ENCODE measurements at regions not wholly inside any gene's neighbourhood (a gene's known extent, or its start where the extent isn't known, plus 50 kb on each side); places are given as distances from the start of the nearest gene placed in this dataset.

DNA sequence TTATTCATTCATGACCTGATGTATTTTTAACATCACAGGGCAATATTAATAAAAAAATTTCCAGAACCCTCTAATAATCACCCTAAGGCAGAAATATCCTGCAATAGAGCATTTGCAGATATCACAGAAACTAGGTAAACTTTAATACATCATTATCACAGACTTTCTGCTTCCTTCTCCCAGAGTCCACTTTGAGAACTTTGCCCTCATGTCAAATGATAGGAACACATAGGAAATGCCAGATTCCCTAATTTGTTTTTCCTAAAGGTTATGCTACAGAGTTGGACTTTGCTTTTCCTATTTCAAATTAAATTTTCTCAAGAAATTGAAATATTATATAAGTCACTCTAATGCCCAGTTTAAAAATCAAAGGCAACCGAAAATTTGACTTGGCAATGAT lies 352.8 kb upstream of the LRP1B start:
- intact Hi-C loops (cut with micrococcal nuclease; ENCODE audit: unreplicated experiment) = no loop called here
- Histone ChIP-seq H3K4me1 (ENCODE audit: insufficient read depth, low read length, poor library complexity, severe bottlenecking) (no peaks in the 10 kb centered on the region), H3K27me3 (replicated peaks; ENCODE audit: insufficient read depth, low read depth, low read length, poor library complexity) (no peaks in the 10 kb centered on the region), H3K27ac (ENCODE audit: low read depth, low read length, poor library complexity, severe bottlenecking) (no peak overlapping the region), H3K9me3 (ENCODE audit: low read depth, low read length, poor library complexity, severe bottlenecking) (no peaks in the 10 kb centered on the region), H3K36me3 (ENCODE audit: insufficient read depth, low read length, poor library complexity, severe bottlenecking) (no peaks in the 10 kb centered on the region), H3K4me3 (ENCODE audit: low read depth, low read length, poor library complexity, severe bottlenecking) (no peak overlapping the region)
- TF ChIP-seq, protein P1, sequence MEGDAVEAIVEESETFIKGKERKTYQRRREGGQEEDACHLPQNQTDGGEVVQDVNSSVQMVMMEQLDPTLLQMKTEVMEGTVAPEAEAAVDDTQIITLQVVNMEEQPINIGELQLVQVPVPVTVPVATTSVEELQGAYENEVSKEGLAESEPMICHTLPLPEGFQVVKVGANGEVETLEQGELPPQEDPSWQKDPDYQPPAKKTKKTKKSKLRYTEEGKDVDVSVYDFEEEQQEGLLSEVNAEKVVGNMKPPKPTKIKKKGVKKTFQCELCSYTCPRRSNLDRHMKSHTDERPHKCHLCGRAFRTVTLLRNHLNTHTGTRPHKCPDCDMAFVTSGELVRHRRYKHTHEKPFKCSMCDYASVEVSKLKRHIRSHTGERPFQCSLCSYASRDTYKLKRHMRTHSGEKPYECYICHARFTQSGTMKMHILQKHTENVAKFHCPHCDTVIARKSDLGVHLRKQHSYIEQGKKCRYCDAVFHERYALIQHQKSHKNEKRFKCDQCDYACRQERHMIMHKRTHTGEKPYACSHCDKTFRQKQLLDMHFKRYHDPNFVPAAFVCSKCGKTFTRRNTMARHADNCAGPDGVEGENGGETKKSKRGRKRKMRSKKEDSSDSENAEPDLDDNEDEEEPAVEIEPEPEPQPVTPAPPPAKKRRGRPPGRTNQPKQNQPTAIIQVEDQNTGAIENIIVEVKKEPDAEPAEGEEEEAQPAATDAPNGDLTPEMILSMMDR (conservative IDR thresholded peaks at IDR 0.05; ENCODE audit: low read depth, low read length) = no peak
- TF ChIP-seq EZH2 (IDR thresholded peaks at IDR 0.05; ENCODE audit: borderline replicate concordance, low read depth, low read length, poor library complexity, severe bottlenecking) = no peak
- POLR2A ChIA-PET (ENCODE audit: low non-redundant PET) = no interaction called here
- no peak for DNase-seq (ENCODE audit: low spot score)
- no TSS peak for BruUV-seq (replicated peaks)
- CTCF ChIA-PET = no interaction called here

DNA sequence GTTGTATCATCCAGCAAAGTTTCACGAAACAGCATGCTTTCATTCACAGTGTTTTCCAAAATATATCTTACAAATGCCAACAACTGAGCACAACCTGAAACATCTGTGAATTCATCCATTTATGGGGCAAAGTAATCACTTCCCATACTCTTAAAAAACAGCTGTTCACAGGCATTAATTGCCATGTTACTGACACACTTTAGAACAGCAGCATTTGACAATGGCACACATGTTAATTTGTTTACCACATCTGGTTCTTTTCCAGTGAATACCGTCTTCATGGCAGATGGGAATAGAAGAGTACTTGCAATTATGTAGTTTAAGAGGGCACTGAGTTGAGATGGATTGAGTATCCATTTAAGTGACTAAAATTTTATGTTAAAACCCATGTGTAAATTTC lies 347.4 kb upstream of the LRP1B start:
- Histone ChIP-seq H3K9me3 (ENCODE audit: low read depth, low read length, poor library complexity, severe bottlenecking) (no peaks in the 10 kb centered on the region), H3K27ac (ENCODE audit: low read depth, low read length, poor library complexity, severe bottlenecking) (no peak overlapping the region), H3K4me1 (ENCODE audit: insufficient read depth, low read length, poor library complexity, severe bottlenecking) (no peaks in the 10 kb centered on the region), H3K36me3 (ENCODE audit: insufficient read depth, low read length, poor library complexity, severe bottlenecking) (no peaks in the 10 kb centered on the region), H3K27me3 (replicated peaks; ENCODE audit: insufficient read depth, low read depth, low read length, poor library complexity) (no peaks in the 10 kb centered on the region), H3K4me3 (ENCODE audit: low read depth, low read length, poor library complexity, severe bottlenecking) (no peak overlapping the region)
- DNase-seq (ENCODE audit: low spot score) = no peak
- POLR2A ChIA-PET (ENCODE audit: low non-redundant PET) = no interaction called here
- intact Hi-C loops (cut with micrococcal nuclease; ENCODE audit: unreplicated experiment) = no loop called here
- BruUV-seq (replicated peaks) = no TSS peak
- CTCF ChIA-PET = no interaction called here
- no peak for TF ChIP-seq EZH2 (IDR thresholded peaks at IDR 0.05; ENCODE audit: borderline replicate concordance, low read depth, low read length, poor library complexity, severe bottlenecking)
- TF ChIP-seq, protein P1 (conservative IDR thresholded peaks at IDR 0.05; ENCODE audit: low read depth, low read length) = no peak

DNA sequence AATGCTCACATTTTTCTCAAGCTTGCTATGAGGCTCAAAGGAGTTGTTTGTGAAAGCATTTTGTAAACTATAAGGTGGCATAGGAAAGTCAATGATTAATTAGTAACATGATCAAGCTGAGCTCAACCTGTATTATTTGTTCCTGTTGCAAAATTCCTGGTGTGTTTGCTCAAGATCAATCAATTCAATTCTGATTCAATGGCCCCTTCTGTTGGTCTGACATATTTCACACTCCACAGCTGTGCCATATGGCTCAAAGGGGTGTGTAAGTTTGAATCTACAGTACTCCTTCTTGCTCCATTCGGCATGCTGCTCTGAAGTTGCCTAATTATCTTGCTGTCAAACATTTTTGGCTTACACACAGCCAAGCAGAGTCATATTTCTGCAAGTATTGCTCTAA lies 341.6 kb upstream of the LRP1B start:
- BruUV-seq (replicated peaks) = no TSS peak
- intact Hi-C loops (cut with micrococcal nuclease; ENCODE audit: unreplicated experiment) = no loop called here
- Histone ChIP-seq H3K4me3 (ENCODE audit: low read depth, low read length, poor library complexity, severe bottlenecking) (no peak overlapping the region), H3K27ac (ENCODE audit: low read depth, low read length, poor library complexity, severe bottlenecking) (no peak overlapping the region), H3K36me3 (ENCODE audit: insufficient read depth, low read length, poor library complexity, severe bottlenecking) (no peaks in the 10 kb centered on the region), H3K9me3 (ENCODE audit: low read depth, low read length, poor library complexity, severe bottlenecking) (no peaks in the 10 kb centered on the region), H3K4me1 (ENCODE audit: insufficient read depth, low read length, poor library complexity, severe bottlenecking) (no peaks in the 10 kb centered on the region), H3K27me3 (replicated peaks; ENCODE audit: insufficient read depth, low read depth, low read length, poor library complexity) (no peaks in the 10 kb centered on the region)
- ChIA-PET CTCF (no interaction called here), POLR2A (ENCODE audit: low non-redundant PET) (no interaction called here)
- TF ChIP-seq, protein P1 (conservative IDR thresholded peaks at IDR 0.05; ENCODE audit: low read depth, low read length) = no peak
- TF ChIP-seq EZH2 (IDR thresholded peaks at IDR 0.05; ENCODE audit: borderline replicate concordance, low read depth, low read length, poor library complexity, severe bottlenecking) = no peak
- DNase-seq (ENCODE audit: low spot score) = no peak
